ENCODE measurements at regions not wholly inside any gene's neighbourhood (a gene's known extent, or its start where the extent isn't known, plus 50 kb on each side); places are given as distances from the start of the nearest gene placed in this dataset.

DNA sequence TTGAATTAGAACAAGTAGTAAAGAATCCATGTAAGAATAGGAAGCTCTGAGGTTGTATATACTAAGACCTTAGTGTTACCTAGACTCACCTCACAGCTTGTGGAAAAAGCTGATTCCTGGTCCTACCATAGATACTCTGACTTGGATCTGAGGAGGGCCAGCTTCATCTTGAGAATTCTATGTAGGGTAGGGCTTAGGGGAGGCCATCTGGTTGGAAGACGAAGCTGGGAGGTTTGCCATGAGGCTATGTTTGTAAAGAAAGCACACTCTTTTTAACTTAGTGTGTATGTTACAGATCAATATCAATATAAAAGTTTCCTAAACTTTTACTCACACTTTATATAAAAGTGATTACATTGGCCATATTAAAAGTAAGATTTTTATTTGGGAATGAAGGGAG lies 77.1 kb upstream of the GALNT5 start:
- TF ChIP-seq GATA2 (IDR thresholded peaks at IDR 0.05; ENCODE audit: low read depth, low read length), result no peak
- no peak for TF ChIP-seq GATA3 (IDR thresholded peaks at IDR 0.05; ENCODE audit: low read depth, low read length)
